Heart right ventricle (tissue), 16 donors: ENCODE measurements at regions not wholly inside any gene's neighbourhood (a gene's known extent, or its start where the extent isn't known, plus 50 kb on each side); places are given as distances from the start of the nearest gene placed in this dataset.

Experiments used
- ATAC-seq, 8 donors: fragments of 200-7000 bp; cut with Tn5 transposase; one replicate each; pipeline ENCODE4 v1.9.1; 2020; ENCODE audit warnings: mild to moderate bottlenecking in 8 of 8, moderate library complexity in 8 of 8, moderate number of reproducible peaks in 1 of 8
- DNase-seq, 2 donors: peaks; one replicate each; pipeline ENCODE4 v3.0.0-alpha.2; 2020
- H3K27ac ChIP-seq, 10 donors: fragments of 200-600 bp; sonication (generic) in 2 of 10; one replicate each; pipeline versions ENCODE4 v1.5.0 to v1.8.0; 2020 to 2022; ENCODE audit warnings: mild to moderate bottlenecking in 3 of 10
- H3K27me3 ChIP-seq, 7 donors: fragments of 200-600 bp; one replicate each; pipeline ENCODE4 v1.8.0; 2021 to 2022; ENCODE audit warnings: mild to moderate bottlenecking in 2 of 7
- H3K36me3 ChIP-seq, 9 donors: fragments of 200-600 bp; sonication (generic) in 1 of 9; one replicate each; pipeline versions ENCODE4 v1.5.0 to v1.8.0; 2020 to 2022; ENCODE audit warnings: mild to moderate bottlenecking in 2 of 9
- H3K4me1 ChIP-seq, 9 donors: fragments of 200-600 bp; sonication (generic) in 1 of 9; one replicate each; pipeline versions ENCODE4 v1.5.0 to v1.8.0; 2020 to 2022; ENCODE audit warnings: mild to moderate bottlenecking in 4 of 9
- H3K4me3 ChIP-seq, 10 donors: fragments of 200-600 bp; sonication (generic) in 2 of 10; one replicate each; pipeline versions ENCODE4 v1.5.0 to v1.8.0; 2020 to 2022; ENCODE audit warnings: mild to moderate bottlenecking in 7 of 10, moderate library complexity in 2 of 10
- H3K9me3 ChIP-seq, 11 donors: fragments of 200-600 bp in 10 of 11; sonication (generic) in 2 of 11; one replicate each; pipeline versions ENCODE4 v1.5.0 to v1.8.0; 2013 to 2022; ENCODE audit warnings: mild to moderate bottlenecking in 2 of 11, control low read depth in 1 of 11, moderate library complexity in 1 of 11
- CTCF ChIP-seq, 9 donors: fragments of 200-600 bp; sonication (generic) in 2 of 9; IDR thresholded peaks; one replicate each; pipeline versions ENCODE4 v1.5.0 to v1.8.0; 2021 to 2022; ENCODE audit warnings: antibody characterized with exemption in 9 of 9, mild to moderate bottlenecking in 5 of 9, moderate library complexity in 1 of 9
- WGBS, 2 donors: extraction: QIAGEN DNeasy Blood & Tissue Kit; methylation state at CpG; one replicate each; pipeline ENCODE4 v1.1.7; 2013; ENCODE audit warnings: inconsistent platforms in 1 of 2; 5-methylcytosine and 5-hydroxymethylcytosine counted together
- intact Hi-C, 10 donors: fragments of 100-400 bp; cut with DNase I; formaldehyde crosslinking; loops; one replicate each; pipeline versions ENCODE4 v1.11.1 to v1.14.2; 2022
- donor health status: Arrhythmogenic right ventricular cardiomyopathy.
- donor health status: ischemic (EF 13 %, LVEDD 7.1; RV severe dilation, severe dysfunction).
- donor health status: healthy with polysubstance abuse.
- donor health status: DM: no; HTN: yes; CAD: no.
- donor health status: DM: no; HTN: no; CAD: no.
- donor health status: ischemic (EF 25% LVEDD 6.9; RV normal size, moderate dysfunction).
- donor health status: ischemic (EF 25% LVEDD 5.7; RV mildly dilated, moderate dysfunction).
- donor health status: healthy.
- donor health status: DM: yes; HTN: yes; CAD: no.
- donor health status: Ischemic cardiomyopathy.
- donor health status: ischemic (EF 35%, LVEDD 5.7; RV mildly dilated, moderate dysfunction).
- donor health status: nonischemic (EF 11% LVEDD 7.7; RV severe dilation, severe dysfunction).
- donor health status: DM: yes; HTN: yes; CAD: no.
- donor health status: PGD.
- donor health status: ischemic (EF 29% LVEDD 5.4; RV normal size, mild dysfunction).
- donor health status: nonischemic (EF 23%, LVEDD 6.1; RV moderate dilation, normal function).

DNA sequence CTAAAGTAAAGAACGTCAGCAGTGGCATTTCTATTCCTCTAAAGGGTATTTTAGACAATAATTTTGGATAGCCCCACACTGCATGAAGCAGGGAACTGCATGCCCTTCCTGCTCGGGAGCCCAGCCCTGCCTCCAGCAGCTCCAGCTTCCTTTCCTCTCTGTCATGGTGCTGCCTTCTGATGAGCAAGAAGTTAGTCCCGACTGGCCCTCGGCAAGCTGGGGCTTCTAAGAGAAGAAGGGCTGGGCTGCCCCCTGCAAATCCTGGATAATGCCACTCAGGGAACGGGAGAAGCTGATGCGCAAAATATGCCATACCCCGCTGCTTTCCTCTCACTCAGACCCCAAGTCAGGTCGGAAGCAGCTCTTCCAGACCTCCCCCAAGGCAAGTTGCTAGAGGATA, 296.4 kb downstream of the ETS1 start:
- WGBS, 2 donors, result 61 to 74% methylated on average over 8 of the region's 8 CpGs
- H3K4me1 ChIP-seq, result peaks cover 2 to 61% (median 44%) of the 10 kb centered on the region in 9 donors
- ATAC-seq (peak in 4 of 8 donors; percentile 31 to 65 (median 55)), DNase-seq (peak in 1 of 2 donors; percentile 9)
- peak overlapping the region in 9 of 10 donors; percentile 24 to 83 (median 43) for H3K27ac ChIP-seq
- H3K36me3 ChIP-seq, result no peaks in the 10 kb centered on the region
- H3K27me3 ChIP-seq, result no peaks in the 10 kb centered on the region
- H3K9me3 ChIP-seq, result no peaks in the 10 kb centered on the region
- H3K4me3 ChIP-seq, result peak overlapping the region in 7 of 10 donors; percentile 17 to 43 (median 29)
- intact Hi-C loops, result loop anchor here (2.0 to 10.0 kb wide), 15 partner anchors 51 to 544 kb away; no protein-coding TSS in a partner anchor
- TF ChIP-seq CTCF (IDR thresholded peaks at IDR 0.05), result no peak

DNA sequence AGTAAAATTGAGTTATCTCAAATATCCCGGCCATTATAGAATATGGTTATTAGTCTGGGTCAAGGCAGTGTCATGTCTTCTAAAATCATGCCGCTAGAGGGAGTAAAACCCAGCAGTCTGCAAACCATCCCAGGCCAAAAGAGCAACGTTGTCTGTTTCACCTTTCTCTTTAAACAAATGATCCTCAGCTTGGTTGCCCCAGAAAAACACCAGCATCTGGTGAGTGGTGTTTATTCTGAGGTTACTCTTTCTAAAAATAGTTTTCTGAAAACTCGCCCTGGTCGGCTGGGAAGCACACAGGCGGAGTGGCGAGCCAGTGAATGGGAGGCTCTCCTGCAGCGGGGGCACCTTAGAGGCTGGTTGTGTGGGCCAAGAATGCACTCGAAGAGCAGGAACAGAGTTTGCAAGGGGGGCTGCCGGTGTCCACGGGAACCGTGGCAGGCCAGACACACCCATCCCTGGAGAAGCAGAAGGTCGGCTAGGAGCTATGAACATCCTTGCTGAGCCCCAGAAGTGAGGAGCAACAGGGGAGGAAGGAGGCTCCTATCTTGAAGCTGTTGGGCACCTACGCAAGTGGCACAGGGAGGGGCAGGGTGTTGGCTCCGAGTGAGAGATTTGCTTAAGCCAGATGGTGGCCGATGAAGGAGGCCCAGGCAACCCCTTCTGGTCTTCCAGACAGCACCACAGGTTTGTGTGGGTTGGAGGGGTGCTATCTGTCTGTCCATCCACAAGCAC, 297.1 kb downstream of the ETS1 start:
- intact Hi-C loops, result loop anchor here (1.0 to 10.0 kb wide), 16 partner anchors 52 to 545 kb away; no protein-coding TSS in a partner anchor
- Histone ChIP-seq H3K4me3 (peak overlapping the region in 7 of 10 donors; percentile 17 to 43 (median 29)), H3K9me3 (no peaks in the 10 kb centered on the region), H3K27ac (peak overlapping the region in 9 of 10 donors; percentile 24 to 83 (median 65)), H3K4me1 (peaks cover 2 to 53% (median 39%) of the 10 kb centered on the region in 9 donors), H3K36me3 (no peaks in the 10 kb centered on the region), H3K27me3 (no peaks in the 10 kb centered on the region)
- ATAC-seq, result peak; percentile 81 to 91 (median 89)
- 16 to 22% methylated on average over 16 of the region's 16 CpGs for WGBS, 2 donors
- TF ChIP-seq CTCF (IDR thresholded peaks at IDR 0.05), result peak; percentile 81 to 94 (median 88)
- DNase-seq, result peak; percentile 29 to 76

DNA sequence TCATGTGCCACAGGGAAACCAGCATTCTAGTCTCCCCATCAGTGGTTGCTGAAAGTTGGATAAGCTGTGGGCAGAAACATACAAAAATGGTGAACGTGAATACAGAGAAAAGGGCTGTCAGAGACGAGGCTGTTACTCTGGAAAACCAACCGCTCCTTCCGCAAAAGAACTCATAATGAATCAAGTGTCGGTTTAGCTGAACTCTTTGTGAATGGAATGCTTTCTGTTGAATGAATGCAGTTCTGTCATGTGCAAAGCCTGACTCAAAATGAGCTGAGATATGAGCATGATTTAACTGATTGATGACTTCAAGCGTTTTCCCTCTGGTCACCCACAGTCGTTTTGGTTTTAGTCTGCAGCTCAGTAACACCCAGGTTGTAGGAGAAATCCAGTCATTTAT, 298.3 kb downstream of the ETS1 start:
- H3K4me3 ChIP-seq, result no peak overlapping the region
- no peak for TF ChIP-seq CTCF (IDR thresholded peaks at IDR 0.05)
- no peaks in the 10 kb centered on the region for H3K36me3 ChIP-seq
- H3K4me1 ChIP-seq, result peaks cover 2 to 41% (median 30%) of the 10 kb centered on the region in 9 donors
- no peak for ATAC-seq
- H3K9me3 ChIP-seq, result no peaks in the 10 kb centered on the region
- DNase-seq, result no peak
- intact Hi-C loops, result loop anchor here in 9 of 10 donors (2.0 to 10.0 kb wide), 9 partner anchors 94 to 546 kb away; no protein-coding TSS in a partner anchor
- peak overlapping the region in 1 of 10 donors; percentile 83 for H3K27ac ChIP-seq
- 77 to 83% methylated on average over 7 of the region's 7 CpGs for WGBS, 2 donors
- no peaks in the 10 kb centered on the region for H3K27me3 ChIP-seq

DNA sequence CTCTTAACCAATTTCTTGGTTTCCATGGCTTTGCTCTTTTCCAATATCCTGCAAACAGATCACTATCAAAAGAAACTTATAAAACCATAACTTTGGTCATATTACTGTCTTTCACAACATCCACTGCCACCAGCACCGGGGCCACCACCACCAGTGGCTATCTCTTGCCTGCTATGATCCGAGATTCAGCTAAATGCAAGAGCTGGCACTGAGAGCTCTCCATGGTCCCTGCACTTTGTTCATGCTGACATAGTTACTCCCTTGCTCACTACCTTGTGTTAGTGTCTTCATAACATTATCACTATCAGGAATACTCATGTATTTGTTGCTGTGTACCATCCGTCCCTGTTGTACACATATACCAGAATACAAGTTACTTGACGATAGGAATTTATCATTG, 299.0 kb downstream of the ETS1 start:
- no peaks in the 10 kb centered on the region for H3K9me3 ChIP-seq
- H3K36me3 ChIP-seq, result no peaks in the 10 kb centered on the region
- DNase-seq (no peak), ATAC-seq (no peak)
- no peak overlapping the region for H3K4me3 ChIP-seq
- 84 to 89% methylated on average over 4 of the region's 4 CpGs for WGBS, 2 donors
- intact Hi-C loops, result loop anchor here in 9 of 10 donors (2.0 to 10.0 kb wide), 9 partner anchors 94 to 546 kb away; no protein-coding TSS in a partner anchor
- no peak for TF ChIP-seq CTCF (IDR thresholded peaks at IDR 0.05)
- H3K27me3 ChIP-seq, result no peaks in the 10 kb centered on the region
- H3K27ac ChIP-seq, result no peak overlapping the region
- H3K4me1 ChIP-seq, result peaks cover 2 to 34% (median 29%) of the 10 kb centered on the region in 9 donors
